NCI-H2029 treated with DMSO at 0.1 percent for 48 hours (cell line): ENCODE measurements at regions not wholly inside any gene's neighbourhood (a gene's known extent, or its start where the extent isn't known, plus 50 kb on each side); places are given as distances from the start of the nearest gene placed in this dataset.

Experiments
- DNase-seq: peaks from one replicate; lab custom pipeline; 2025; lab: John Stamatoyannopoulos, UW

- DNase-seq = no peak
Measured at GRCh38 chr7:98679741-98680140, 62.7 kb downstream of the NPTX2 start.

GRCh38 chr7:98681511-98681910, 64.4 kb downstream of the NPTX2 start:
- peak; percentile 15 for DNase-seq

GRCh38 chr7:98681951-98682350, 64.9 kb downstream of the NPTX2 start:
- peak; percentile 69 for DNase-seq

GRCh38 chr7:98683514-98683913, 66.4 kb downstream of the NPTX2 start:
- no peak for DNase-seq

- peak; percentile 3 for DNase-seq
Measured at GRCh38 chr7:98685541-98685940, 68.5 kb downstream of the NPTX2 start.

GRCh38 chr7:98686466-98687080, 69.5 kb downstream of the NPTX2 start:
- DNase-seq = no peak

GRCh38 chr7:98687111-98687751, 70.1 kb downstream of the NPTX2 start:
- peak; percentile 42 for DNase-seq

- DNase-seq = no peak
Measured at GRCh38 chr7:98691619-98692018, 74.5 kb downstream of the NPTX2 start.

GRCh38 chr7:98697083-98697482, 80.0 kb downstream of the NPTX2 start:
- no peak for DNase-seq

- no peak for DNase-seq
Measured at GRCh38 chr7:98697485-98698240, 80.6 kb downstream of the NPTX2 start.

- no peak for DNase-seq
Measured at GRCh38 chr7:98698976-98699375, 81.9 kb downstream of the NPTX2 start.

- DNase-seq = no peak
Measured at GRCh38 chr7:98700533-98700932, 83.4 kb downstream of the NPTX2 start.

- DNase-seq = no peak
Measured at GRCh38 chr7:98701372-98701771, 84.3 kb downstream of the NPTX2 start.

- DNase-seq = no peak
Measured at GRCh38 chr7:98702021-98702420, 84.9 kb downstream of the NPTX2 start.

GRCh38 chr7:98703916-98704315, 86.8 kb downstream of the NPTX2 start:
- no peak for DNase-seq

- no peak for DNase-seq
Measured at GRCh38 chr7:98705626-98706025, 88.5 kb downstream of the NPTX2 start.

- no peak for DNase-seq
Measured at GRCh38 chr7:98707076-98707475, 90.0 kb downstream of the NPTX2 start.

GRCh38 chr7:98711945-98712344, 94.9 kb downstream of the NPTX2 start:
- DNase-seq = no peak

- no peak for DNase-seq
Measured at GRCh38 chr7:98713165-98713810, 96.2 kb downstream of the NPTX2 start.

GRCh38 chr7:98719396-98719795, 102.3 kb downstream of the NPTX2 start:
- DNase-seq = no peak

GRCh38 chr7:98722402-98722801, 105.3 kb downstream of the NPTX2 start:
- no peak for DNase-seq

- no peak for DNase-seq
Measured at GRCh38 chr7:98724591-98724990, 107.5 kb downstream of the NPTX2 start.
